ENCODE measurements at regions not wholly inside any gene's neighbourhood (a gene's known extent, or its start where the extent isn't known, plus 50 kb on each side); places are given as distances from the start of the nearest gene placed in this dataset.
"Not testable (repeated sequence)": the region's sequence is repeated elsewhere in the genome, so short reads cannot be mapped to it uniquely, and the experiment has no call there.

DNA sequence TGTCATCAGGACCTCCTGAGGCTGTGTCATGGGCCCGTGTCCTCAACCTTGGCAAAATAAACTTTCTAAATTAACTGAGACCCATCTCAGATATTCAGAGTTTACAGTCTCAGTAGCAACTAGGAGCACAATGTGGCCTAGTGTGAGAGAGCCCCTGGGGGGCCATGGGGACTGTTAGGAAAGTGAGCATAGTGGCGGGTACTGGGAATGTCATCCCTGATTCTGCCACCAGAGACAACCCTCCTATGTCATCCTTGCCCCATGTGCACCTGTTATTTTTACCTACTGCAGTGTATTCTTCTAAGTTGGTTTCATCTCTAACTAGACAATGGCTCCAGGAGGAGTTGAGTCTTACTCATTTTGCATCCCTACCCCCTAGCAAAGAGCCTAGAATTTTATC is 78.6 kb downstream of the CCDC71L start:
- intact Hi-C loops (cut with micrococcal nuclease; ENCODE audit: unreplicated experiment), result no loop called here
- TF ChIP-seq, protein P1, sequence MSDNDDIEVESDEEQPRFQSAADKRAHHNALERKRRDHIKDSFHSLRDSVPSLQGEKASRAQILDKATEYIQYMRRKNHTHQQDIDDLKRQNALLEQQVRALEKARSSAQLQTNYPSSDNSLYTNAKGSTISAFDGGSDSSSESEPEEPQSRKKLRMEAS (IDR thresholded peaks at IDR 0.05), result no peak
- FAIRE-seq (no peak), ATAC-seq (no peak), DNase-seq (ENCODE audit: low spot score) (no peak)
- H3K9ac ChIP-seq (ENCODE audit: insufficient read depth, low read depth, low read length), result no peak overlapping the region
- H3K4me3 ChIP-seq (replicated peaks in 1 of 3; ENCODE audit: insufficient read depth in 1 of 3, low read depth in 2 of 3, low read length in 3 of 3), result no peak overlapping the region
- no peak overlapping the region for H2AFZ ChIP-seq (ENCODE audit: low read length)
- H3K36me3 ChIP-seq (replicated peaks in 1 of 2; ENCODE audit: control insufficient read depth in 1 of 2, insufficient read depth in 2 of 2, low read length in 2 of 2), result no peaks in the 10 kb centered on the region
- H3K27me3 ChIP-seq (ENCODE audit: control insufficient read depth in 1 of 2, insufficient read depth in 2 of 2, low read length in 2 of 2), result no peaks in the 10 kb centered on the region
- BruUV-seq (replicated peaks), result no TSS peak
- no peaks in the 10 kb centered on the region for H3K4me1 ChIP-seq (ENCODE audit: insufficient read depth, low read length)
- H3K9me3 ChIP-seq (ENCODE audit: low read length), result no peaks in the 10 kb centered on the region
- no peaks in the 10 kb centered on the region for H4K20me1 ChIP-seq (ENCODE audit: insufficient read depth, low read length)
- POLR2A ChIA-PET, result no interaction called here
- H3K79me2 ChIP-seq (ENCODE audit: insufficient read depth, low read length), result no peaks in the 10 kb centered on the region
- no peak overlapping the region for H3K4me2 ChIP-seq (ENCODE audit: low read depth, low read length)
- 0% methylated on average over 1 of the region's 2 CpGs for WGBS (ENCODE audit: low lambda C conversion rate)
- CTCF ChIA-PET (ENCODE audit: low intra/inter-chr PET ratio, low total read pairs), result no interaction called here
- in situ Hi-C loops (cut with HindIII; ENCODE audit: extremely low pct_ligation_motif_present, low pct_unique_long_range_greater_than_20kb), result no loop called here
- H3K27ac ChIP-seq (ENCODE audit: extremely low read length, insufficient read depth, low read length), result no peak overlapping the region

DNA sequence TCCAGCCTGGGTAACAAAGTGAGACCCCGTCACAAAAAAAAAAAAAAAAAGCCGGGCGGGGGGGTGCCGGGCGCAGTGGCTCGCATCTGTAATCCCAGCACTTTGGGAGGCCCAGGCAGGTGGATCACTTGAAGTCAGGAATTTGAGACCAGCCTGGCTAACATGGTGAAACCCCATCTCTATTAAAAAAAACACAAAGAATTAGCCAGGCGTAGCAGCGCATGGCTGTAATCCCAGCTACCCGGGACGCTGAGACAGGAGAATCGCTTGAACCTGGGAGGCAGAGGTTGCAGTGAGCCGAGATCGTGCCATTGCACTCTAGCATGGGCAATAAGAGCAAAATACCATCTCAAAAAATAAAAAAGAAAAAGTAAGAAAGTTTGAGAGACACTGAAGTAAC is 81.9 kb downstream of the CCDC71L start:
- H3K4me3 ChIP-seq (replicated peaks in 1 of 3; ENCODE audit: insufficient read depth in 1 of 3, low read depth in 2 of 3, low read length in 3 of 3); H4K20me1 ChIP-seq (ENCODE audit: insufficient read depth, low read length); H3K27ac ChIP-seq (ENCODE audit: extremely low read length, insufficient read depth, low read length); intact Hi-C loops (cut with micrococcal nuclease; ENCODE audit: unreplicated experiment); H3K4me2 ChIP-seq (ENCODE audit: low read depth, low read length); CTCF ChIA-PET (ENCODE audit: low intra/inter-chr PET ratio, low total read pairs); H3K36me3 ChIP-seq (replicated peaks in 1 of 2; ENCODE audit: control insufficient read depth in 1 of 2, insufficient read depth in 2 of 2, low read length in 2 of 2); in situ Hi-C loops (cut with HindIII; ENCODE audit: extremely low pct_ligation_motif_present, low pct_unique_long_range_greater_than_20kb); H3K4me1 ChIP-seq (ENCODE audit: insufficient read depth, low read length); BruUV-seq (replicated peaks); H2AFZ ChIP-seq (ENCODE audit: low read length); H3K9ac ChIP-seq (ENCODE audit: insufficient read depth, low read depth, low read length); POLR2A ChIA-PET; H3K9me3 ChIP-seq (ENCODE audit: low read length); H3K27me3 ChIP-seq (ENCODE audit: control insufficient read depth in 1 of 2, insufficient read depth in 2 of 2, low read length in 2 of 2); ATAC-seq; H3K79me2 ChIP-seq (ENCODE audit: insufficient read depth, low read length); FAIRE-seq; DNase-seq (ENCODE audit: low spot score): not testable (repeated sequence)
- WGBS (ENCODE audit: low lambda C conversion rate), result 44% methylated on average over 13 of the region's 13 CpGs

DNA sequence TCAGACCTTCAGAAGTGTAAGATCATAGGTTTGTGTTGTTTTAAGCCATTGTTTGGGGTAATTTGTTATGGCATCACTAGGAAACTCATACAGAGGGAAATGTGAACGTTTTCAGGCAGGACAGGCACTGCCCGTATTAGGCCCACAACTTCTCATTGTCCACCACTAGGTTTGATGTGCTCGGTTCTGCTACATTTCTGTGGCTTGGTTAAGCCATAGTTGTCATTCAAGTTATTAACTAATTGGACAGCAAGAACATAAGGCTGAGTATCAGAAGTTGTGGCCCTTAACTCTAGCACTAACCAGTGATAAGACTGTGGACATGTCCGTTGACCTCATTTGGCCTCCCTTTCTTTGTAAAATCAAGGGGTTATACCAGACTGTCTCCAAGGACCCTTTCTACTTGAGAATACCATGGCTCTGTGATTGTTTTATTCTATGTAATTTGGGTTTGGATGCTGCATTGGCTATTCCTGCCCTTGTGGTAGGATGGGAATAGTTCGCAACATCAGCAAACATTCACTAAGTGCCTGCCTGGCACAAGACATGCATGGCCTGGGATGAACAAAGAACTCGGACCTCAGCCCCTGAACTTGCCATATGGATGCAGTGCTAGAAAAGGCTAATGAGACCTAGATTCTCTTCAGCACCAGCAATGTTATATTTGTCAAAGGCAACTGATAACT is 85.7 kb downstream of the CCDC71L start:
- Histone ChIP-seq H3K9me3 (ENCODE audit: low read length) (no peaks in the 10 kb centered on the region), H3K79me2 (ENCODE audit: insufficient read depth, low read length) (no peaks in the 10 kb centered on the region), H3K9ac (ENCODE audit: insufficient read depth, low read depth, low read length) (no peak overlapping the region), H3K4me3 (replicated peaks in 1 of 3; ENCODE audit: insufficient read depth in 1 of 3, low read depth in 2 of 3, low read length in 3 of 3) (no peak overlapping the region), H3K27me3 (ENCODE audit: control insufficient read depth in 1 of 2, insufficient read depth in 2 of 2, low read length in 2 of 2) (peaks cover 0 to 4% of the 10 kb centered on the region in 2 experiments; a peak in 1 of 5 replicates), H3K4me2 (ENCODE audit: low read depth, low read length) (no peak overlapping the region), H2AFZ (ENCODE audit: low read length) (no peak overlapping the region), H3K36me3 (replicated peaks in 1 of 2; ENCODE audit: control insufficient read depth in 1 of 2, insufficient read depth in 2 of 2, low read length in 2 of 2) (no peaks in the 10 kb centered on the region), H4K20me1 (ENCODE audit: insufficient read depth, low read length) (no peaks in the 10 kb centered on the region), H3K27ac (ENCODE audit: extremely low read length, insufficient read depth, low read length) (no peak overlapping the region), H3K4me1 (ENCODE audit: insufficient read depth, low read length) (no peaks in the 10 kb centered on the region)
- no peak for FAIRE-seq
- in situ Hi-C loops (cut with HindIII; ENCODE audit: extremely low pct_ligation_motif_present, low pct_unique_long_range_greater_than_20kb) (no loop called here), intact Hi-C loops (cut with micrococcal nuclease; ENCODE audit: unreplicated experiment) (no loop called here)
- TF ChIP-seq ZNF660 (CRISPR knock-in tag; IDR thresholded peaks at IDR 0.05; ENCODE audit: borderline replicate concordance, low read depth) (no peak), RFXANK (CRISPR knock-in tag; IDR thresholded peaks at IDR 0.05) (no peak)
- no TSS peak for BruUV-seq (replicated peaks)
- CTCF ChIA-PET (ENCODE audit: low intra/inter-chr PET ratio, low total read pairs), result no interaction called here
- DNase-seq (ENCODE audit: low spot score), result no peak
- ATAC-seq, result no peak
- POLR2A ChIA-PET, result no interaction called here
- 30% methylated on average over 6 of the region's 6 CpGs for WGBS (ENCODE audit: low lambda C conversion rate)

Measured in HepG2 (cell line).